HEK293 (cell line): ENCODE measurements at regions not wholly inside any gene's neighbourhood (a gene's known extent, or its start where the extent isn't known, plus 50 kb on each side); places are given as distances from the start of the nearest gene placed in this dataset.
"Not testable (repeated sequence)": the region's sequence is repeated elsewhere in the genome, so short reads cannot be mapped to it uniquely, and the experiment has no call there.

ENCODE experiments used
- CTCF ChIA-PET: fragments of 350-600 bp; formaldehyde crosslinking; extraction: SDS; loops from one replicate; lab custom pipeline; 2021; ENCODE audit warnings: antibody characterized with exemption; lab: Yijun Ruan, JAX
- POLR2A ChIA-PET: fragments of 300-600 bp; formaldehyde crosslinking; extraction: SDS; loops from one replicate; lab custom pipeline; 2020; ENCODE audit warnings: antibody characterized with exemption, inconsistent platforms; lab: Yijun Ruan, JAX
- H3K27ac ChIP-seq: fragments of 200-500 bp; sonication (Bioruptor generic); 2 replicates; pipeline ENCODE4 v1.5.1; 2014; ENCODE audit warnings: low read depth, low read length, control low read depth, inconsistent platforms; ENCODE audit errors: extremely low read depth
- H3K36me3 ChIP-seq, 2 experiments: fragments of 200-500 bp in 1 of 2; sonication (Bioruptor generic) in 1 of 2; 1 replicate in 1 of 2; 2 replicates in 1 of 2; pipeline ENCODE4 v1.5.1; 2014 to 2017; ENCODE audit warnings: inconsistent platforms in 2 of 2, low read length in 2 of 2; ENCODE audit not compliant: control insufficient read depth in 2 of 2, insufficient read depth in 1 of 2
- H3K4me1 ChIP-seq: fragments of 200-500 bp; sonication (Bioruptor generic); 2 replicates; pipeline ENCODE4 v1.5.1; 2014; ENCODE audit warnings: mild to moderate bottlenecking, low read length, inconsistent platforms; ENCODE audit not compliant: control insufficient read depth, insufficient read depth
- H3K4me3 ChIP-seq: 2 replicates; pipeline ENCODE4 v1.5.1; 2011; ENCODE audit warnings: low read depth, mild to moderate bottlenecking, control low read depth, low read length, moderate library complexity
- H3K9me3 ChIP-seq: fragments of 200-500 bp; sonication (Bioruptor generic); 2 replicates; pipeline ENCODE4 v1.5.1; 2014; ENCODE audit warnings: low read depth, low read length, inconsistent platforms; ENCODE audit not compliant: control insufficient read depth, insufficient read depth
- FEZF1 ChIP-seq: fragments of 450-650 bp; formaldehyde crosslinking; IDR thresholded peaks from 2 replicates; pipeline ENCODE4 v1.5.1; 2016; ENCODE audit warnings: missing biosample characterization, missing genetic modification characterization
- HOXD13 ChIP-seq: sonication (generic); formaldehyde crosslinking; IDR thresholded peaks from 2 replicates; pipeline ENCODE4 v1.8.0; 2022; ENCODE audit warnings: missing genetic modification reagents, borderline replicate concordance
- IKZF3 ChIP-seq: fragments of 450-650 bp; IDR thresholded peaks from 2 replicates; pipeline ENCODE4 v1.5.0; 2018; ENCODE audit warnings: missing biosample characterization, mild to moderate bottlenecking, missing genetic modification characterization, moderate library complexity
- MZF1 ChIP-seq: fragments of 450-650 bp; formaldehyde crosslinking; IDR thresholded peaks from 2 replicates; pipeline ENCODE4 v1.5.1; 2017; ENCODE audit warnings: missing biosample characterization, missing genetic modification characterization, borderline replicate concordance
- REPIN1 ChIP-seq: fragments of 450-650 bp; formaldehyde crosslinking; IDR thresholded peaks from 2 replicates; pipeline ENCODE4 v1.5.1; 2017; ENCODE audit warnings: missing biosample characterization, missing genetic modification characterization, low read depth
- TSHZ1 ChIP-seq: fragments of 450-650 bp; formaldehyde crosslinking; IDR thresholded peaks from 2 replicates; pipeline ENCODE4 v1.5.1; 2016; ENCODE audit warnings: missing biosample characterization, missing genetic modification characterization, borderline replicate concordance
- ZFP69B ChIP-seq: fragments of 450-650 bp; formaldehyde crosslinking; IDR thresholded peaks from 2 replicates; pipeline ENCODE4 v1.5.1; 2016; ENCODE audit warnings: missing biosample characterization, missing genetic modification characterization
- ZNF133 ChIP-seq: fragments of 450-650 bp; formaldehyde crosslinking; IDR thresholded peaks from 2 replicates; pipeline ENCODE4 v1.5.1; 2016; ENCODE audit warnings: missing biosample characterization, missing genetic modification characterization
- ZNF175 ChIP-seq: fragments of 450-650 bp; formaldehyde crosslinking; IDR thresholded peaks from 2 replicates; pipeline ENCODE4 v1.5.1; 2016; ENCODE audit warnings: missing biosample characterization, missing genetic modification characterization
- ZNF23 ChIP-seq: fragments of 450-650 bp; formaldehyde crosslinking; IDR thresholded peaks from 2 replicates; pipeline ENCODE4 v1.5.1; 2016; ENCODE audit warnings: missing biosample characterization, missing genetic modification characterization, borderline replicate concordance
- ZNF239 ChIP-seq: fragments of 450-650 bp; formaldehyde crosslinking; IDR thresholded peaks from 2 replicates; pipeline ENCODE4 v1.5.1; 2016; ENCODE audit warnings: missing biosample characterization, missing genetic modification characterization
- ZNF391 ChIP-seq: fragments of 450-650 bp; formaldehyde crosslinking; IDR thresholded peaks from 2 replicates; pipeline ENCODE4 v1.5.1; 2016; ENCODE audit warnings: low read depth, missing biosample characterization, missing genetic modification characterization, borderline replicate concordance
- ZNF394 ChIP-seq: fragments of 450-650 bp; formaldehyde crosslinking; IDR thresholded peaks from 2 replicates; pipeline ENCODE4 v1.5.1; 2016; ENCODE audit warnings: missing biosample characterization, missing genetic modification characterization, mild to moderate bottlenecking, moderate library complexity, borderline replicate concordance
- ZNF530 ChIP-seq: fragments of 450-650 bp; formaldehyde crosslinking; IDR thresholded peaks from 2 replicates; pipeline ENCODE4 v1.5.1; 2016; ENCODE audit warnings: low read depth, missing biosample characterization, missing genetic modification characterization
- ZNF585B ChIP-seq: fragments of 450-650 bp; formaldehyde crosslinking; IDR thresholded peaks from 2 replicates; pipeline ENCODE4 v1.5.1; 2016; ENCODE audit warnings: missing biosample characterization, missing genetic modification characterization
- ZNF664 ChIP-seq: fragments of 450-650 bp; formaldehyde crosslinking; IDR thresholded peaks from 2 replicates; pipeline ENCODE4 v1.5.1; 2016; ENCODE audit warnings: missing biosample characterization, missing genetic modification characterization
- ZNF76 ChIP-seq: fragments of 450-650 bp; formaldehyde crosslinking; IDR thresholded peaks from 2 replicates; pipeline ENCODE4; 2016; ENCODE audit warnings: low read depth, missing biosample characterization, missing genetic modification characterization, borderline replicate concordance
- ZNF791 ChIP-seq: fragments of 450-650 bp; formaldehyde crosslinking; IDR thresholded peaks from 2 replicates; pipeline ENCODE4 v1.5.1; 2016; ENCODE audit warnings: missing biosample characterization, missing genetic modification characterization

- H3K9me3 ChIP-seq = no peaks in the 10 kb centered on the region
- no peaks in the 10 kb centered on the region for H3K4me1 ChIP-seq
- no peak overlapping the region for H3K27ac ChIP-seq
- ChIA-PET POLR2A (no interaction called here), CTCF (no interaction called here)
- TF ChIP-seq ZNF23 (tag by site-specific recombination) = no peak
- no peak for TF ChIP-seq MZF1
- no peak for TF ChIP-seq IKZF3
- no peak for TF ChIP-seq HOXD13 (CRISPR knock-in tag)
- no peak for TF ChIP-seq ZNF585B (tag by site-specific recombination)
- no peak for TF ChIP-seq ZNF239 (tag by site-specific recombination)
- no peak for TF ChIP-seq TSHZ1 (tag by site-specific recombination)
- TF ChIP-seq ZNF133 = no peak
- TF ChIP-seq ZNF76 (tag by site-specific recombination) = no peak
- no peak for TF ChIP-seq FEZF1 (tag by site-specific recombination)
- H3K36me3 ChIP-seq = no peaks in the 10 kb centered on the region
- H3K4me3 ChIP-seq = no peak overlapping the region
Observed at GRCh38 chr14:44607701-44608100, 100.6 kb upstream of the FSCB start.

DNA sequence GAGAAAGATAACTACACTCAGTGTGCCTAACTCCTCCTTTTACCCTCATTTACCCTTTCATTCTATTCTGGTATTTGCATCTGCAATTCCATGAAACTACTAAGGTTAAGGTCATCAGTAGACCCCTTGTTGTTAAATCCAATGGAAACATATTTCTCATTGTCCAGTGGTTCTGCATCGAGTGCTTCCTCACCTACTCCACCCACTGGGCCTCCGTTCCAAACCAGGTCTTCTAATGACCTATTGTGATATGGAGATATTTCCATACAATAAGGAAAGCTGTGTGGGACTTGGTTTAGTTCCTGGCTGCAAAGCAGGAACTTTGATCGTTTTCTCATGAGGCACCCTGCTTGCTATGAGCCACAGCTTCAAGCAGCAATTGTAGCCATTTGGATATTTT lies 99.5 kb upstream of the FSCB start:
- ChIA-PET CTCF (no interaction called here), POLR2A (no interaction called here)
- no peak for TF ChIP-seq REPIN1 (tag by site-specific recombination)
- TF ChIP-seq ZNF394 (tag by site-specific recombination) = no peak
- no peak for TF ChIP-seq ZNF391 (tag by site-specific recombination)
- Histone ChIP-seq H3K4me1 (no peaks in the 10 kb centered on the region), H3K27ac (no peak overlapping the region), H3K4me3 (no peak overlapping the region), H3K9me3 (no peaks in the 10 kb centered on the region), H3K36me3 (no peaks in the 10 kb centered on the region)

- H3K27ac ChIP-seq, CTCF ChIA-PET: not testable (repeated sequence)
Observed at GRCh38 chr14:44601266-44601665, 94.2 kb upstream of the FSCB start.

DNA sequence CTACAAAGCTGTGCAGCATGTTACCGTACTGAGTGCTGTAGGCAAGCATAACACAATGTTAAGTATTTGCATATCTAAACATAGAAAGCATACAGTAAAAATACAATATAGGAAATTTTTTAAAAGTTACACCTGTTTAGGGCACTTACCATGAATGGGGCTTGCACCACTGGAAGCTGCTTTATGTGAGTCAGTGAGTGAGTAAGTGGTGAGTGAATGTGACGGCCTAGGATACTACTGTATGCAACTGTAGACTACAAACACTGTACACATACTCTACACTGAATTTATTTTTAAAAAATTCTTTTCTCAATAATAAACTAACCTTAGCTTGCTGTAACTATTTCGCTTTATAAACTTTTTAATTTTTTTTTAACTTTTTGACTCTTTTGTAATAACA lies 82.1 kb upstream of the FSCB start:
- H3K4me3 ChIP-seq = no peak overlapping the region
- H3K4me1 ChIP-seq = no peaks in the 10 kb centered on the region
- TF ChIP-seq ZFP69B (tag by site-specific recombination) = no peak
- no peak for TF ChIP-seq ZNF530 (tag by site-specific recombination)
- no peak for TF ChIP-seq ZNF791 (tag by site-specific recombination)
- TF ChIP-seq ZNF175 (tag by site-specific recombination) = no peak
- TF ChIP-seq ZNF664 (tag by site-specific recombination) = no peak
- H3K36me3 ChIP-seq = no peaks in the 10 kb centered on the region
- POLR2A ChIA-PET = no interaction called here
- no peaks in the 10 kb centered on the region for H3K9me3 ChIP-seq
- CTCF ChIA-PET = no interaction called here
- H3K27ac ChIP-seq = no peak overlapping the region

More at GRCh38 chr14:44601266-44601665, 94.2 kb upstream of the FSCB start:
- H3K9me3 ChIP-seq, POLR2A ChIA-PET, H3K36me3 ChIP-seq, H3K4me3 ChIP-seq, H3K4me1 ChIP-seq: not testable (repeated sequence)
